PFSK-1 (cell line): ENCODE measurements at regions not wholly inside any gene's neighbourhood (a gene's known extent, or its start where the extent isn't known, plus 50 kb on each side); places are given as distances from the start of the nearest gene placed in this dataset.

ENCODE experiments used
- POLR2AphosphoS5 ChIP-seq: IDR thresholded peaks from 2 replicates; pipeline ENCODE4 v1.6.1; 2012; ENCODE audit warnings: low read depth, mild to moderate bottlenecking, control low read depth, low read length, moderate library complexity
- TAF1 ChIP-seq: IDR thresholded peaks from 2 replicates; pipeline ENCODE4 v1.6.1; 2012; ENCODE audit warnings: low read length, control low read depth, borderline replicate concordance; ENCODE audit not compliant: insufficient read depth

DNA sequence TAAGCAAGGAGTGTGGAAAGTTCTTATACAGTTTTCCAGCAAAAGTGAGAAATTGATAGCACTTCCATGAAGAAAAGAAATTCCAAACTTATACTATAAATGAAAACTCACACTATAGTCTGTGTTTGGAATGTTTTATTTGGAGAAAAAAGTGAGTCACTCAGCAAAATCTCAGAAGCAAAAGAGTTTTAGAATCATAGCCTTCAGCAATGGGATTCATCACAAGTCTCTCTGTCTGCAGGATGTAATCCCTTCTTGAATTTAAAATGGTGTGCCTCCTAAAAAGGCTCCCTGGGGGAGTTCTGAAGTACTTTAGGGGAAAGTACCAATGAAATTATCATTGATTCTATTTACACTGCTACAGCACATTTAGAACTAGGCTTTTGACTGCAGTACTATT is 756.4 kb downstream of the XPNPEP1 start:
- TF ChIP-seq POLR2AphosphoS5 (no peak), TAF1 (no peak)
